ENCODE measurements at regions not wholly inside any gene's neighbourhood (a gene's known extent, or its start where the extent isn't known, plus 50 kb on each side); places are given as distances from the start of the nearest gene placed in this dataset.

DNA sequence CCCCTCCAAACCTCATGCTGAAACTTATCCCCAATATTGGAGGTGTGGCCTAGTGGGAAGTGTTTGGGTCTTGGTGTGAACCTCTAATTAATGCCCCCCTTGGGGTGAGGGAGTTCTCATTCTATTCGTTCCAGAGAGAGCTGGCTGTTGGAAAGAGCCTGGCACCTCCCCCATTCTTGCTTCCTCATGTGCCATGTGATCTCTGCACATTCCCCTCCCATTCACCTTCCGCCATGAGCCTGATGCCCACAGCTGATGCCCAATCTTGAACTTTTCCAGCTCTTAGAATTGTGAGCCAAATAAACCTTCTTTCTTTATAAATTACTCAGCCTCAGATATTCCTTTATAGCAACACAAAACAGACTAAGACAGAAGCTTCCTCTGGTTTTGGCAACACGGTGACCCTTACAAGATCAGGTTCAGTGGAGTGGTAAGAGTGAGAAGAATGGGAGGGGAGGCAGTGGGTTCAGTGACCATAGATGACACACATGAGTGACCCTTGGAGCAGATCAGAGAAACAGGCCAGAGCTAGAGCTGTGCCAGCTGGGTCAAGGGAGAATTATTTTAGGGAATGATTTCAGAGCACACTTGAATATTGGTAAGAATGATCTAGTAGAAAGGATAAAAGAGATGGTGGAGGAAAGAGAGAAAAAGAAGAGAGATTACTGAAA is 176.4 kb downstream of the LY86 start:
- TF ChIP-seq EZH2 (IDR thresholded peaks at IDR 0.05; ENCODE audit: borderline replicate concordance) (no peak), CTCF (IDR thresholded peaks at IDR 0.05; ENCODE audit: poor library complexity) (no peak)
